Hepatocyte (in vitro differentiated cells): ENCODE measurements at regions not wholly inside any gene's neighbourhood (a gene's known extent, or its start where the extent isn't known, plus 50 kb on each side); places are given as distances from the start of the nearest gene placed in this dataset.

Experiments
- DNase-seq: peaks from one replicate; pipeline ENCODE4 v3.0.0-alpha.2; 2016; ENCODE audit warnings: low spot score
- H2AFZ ChIP-seq: fragments of 200-600 bp; sonication (generic); 2 replicates; pipeline ENCODE4 v1.6.0; 2016; ENCODE audit warnings: antibody characterized with exemption, mild to moderate bottlenecking
- H3K27ac ChIP-seq: fragments of 200-600 bp; sonication (generic); 2 replicates; pipeline ENCODE4 v1.5.1; 2016; ENCODE audit warnings: mild to moderate bottlenecking
- H3K27me3 ChIP-seq: fragments of 200-600 bp; sonication (generic); 2 replicates; pipeline ENCODE4 v1.6.1; 2016
- H3K36me3 ChIP-seq: fragments of 200-600 bp; sonication (generic); replicated peaks from 2 replicates; pipeline ENCODE4 v1.5.1; 2016; ENCODE audit warnings: low read depth; ENCODE audit not compliant: insufficient read depth
- H3K4me1 ChIP-seq: fragments of 200-600 bp; sonication (generic); 2 replicates; pipeline ENCODE4 v1.5.1; 2016; ENCODE audit warnings: mild to moderate bottlenecking, moderate library complexity; ENCODE audit not compliant: insufficient read depth
- H3K4me2 ChIP-seq: fragments of 200-600 bp; sonication (generic); 2 replicates; pipeline ENCODE4 v1.6.0; 2016
- H3K4me3 ChIP-seq: fragments of 200-600 bp; sonication (generic); 2 replicates; pipeline ENCODE4 v1.5.1; 2016; ENCODE audit warnings: mild to moderate bottlenecking
- H3K79me2 ChIP-seq: fragments of 200-600 bp; sonication (generic); 2 replicates; pipeline ENCODE4 v1.6.0; 2017; ENCODE audit warnings: mild to moderate bottlenecking
- H3K9me2 ChIP-seq: fragments of 200-600 bp; sonication (generic); replicated peaks from 2 replicates; pipeline ENCODE4 v1.6.0; 2017; ENCODE audit warnings: mild to moderate bottlenecking; ENCODE audit not compliant: insufficient read depth
- H3K9me3 ChIP-seq: fragments of 200-600 bp; sonication (generic); 2 replicates; pipeline ENCODE4 v1.5.1; 2016; ENCODE audit warnings: low read depth, mild to moderate bottlenecking
- H4K20me1 ChIP-seq: fragments of 200-600 bp; sonication (generic); 2 replicates; pipeline ENCODE4 v1.6.0; 2016; ENCODE audit warnings: mild to moderate bottlenecking; ENCODE audit not compliant: insufficient read depth, poor library complexity, severe bottlenecking
- EZH2 ChIP-seq: fragments of 200-600 bp; sonication (generic); IDR thresholded peaks from 2 replicates; pipeline ENCODE4 v1.6.1; 2016; ENCODE audit warnings: antibody characterized with exemption, mild to moderate bottlenecking, borderline replicate concordance
- EZH2phosphoT487 ChIP-seq: fragments of 200-600 bp; sonication (generic); IDR thresholded peaks from one replicate; pipeline ENCODE4 v1.6.1; 2018; ENCODE audit warnings: antibody characterized with exemption, mild to moderate bottlenecking, low read depth, moderate library complexity; ENCODE audit not compliant: unreplicated experiment, severe bottlenecking
- whole genome bisulfite sequencing: methylation state at CpG from one replicate; pipeline ENCODE4 v1.1.6; 2016; ENCODE audit warnings: low lambda C conversion rate; ENCODE audit errors: missing lambda C conversion rate; 5-methylcytosine and 5-hydroxymethylcytosine counted together
- TF ChIP-seq, protein P1 (sequence below): fragments of 200-600 bp; sonication (generic); IDR thresholded peaks from 2 replicates; pipeline ENCODE4 v1.5.1; 2016; ENCODE audit warnings: antibody characterized with exemption, mild to moderate bottlenecking; ENCODE audit not compliant: poor library complexity

DNA sequence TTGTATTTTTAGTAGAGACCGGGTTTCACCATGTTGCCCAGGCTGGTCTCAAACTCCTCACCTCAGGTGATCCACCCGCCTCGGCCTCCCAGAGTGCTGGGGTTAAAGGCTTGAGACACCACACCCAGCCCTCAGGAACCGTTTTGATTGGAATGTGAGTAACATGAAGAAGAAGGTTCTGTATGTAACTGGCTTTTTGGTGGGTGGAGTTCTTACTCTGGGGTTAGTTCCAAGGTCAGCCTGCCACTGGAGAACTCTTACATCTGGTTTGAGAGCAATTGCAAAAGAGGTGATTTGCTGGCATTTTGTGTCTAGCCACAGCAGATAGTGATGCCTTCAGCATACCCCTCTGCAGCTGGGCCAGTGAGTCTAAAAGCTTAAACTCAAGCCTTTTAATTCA, 457.8 kb upstream of the VSTM2A start:
- Histone ChIP-seq H3K27me3 (no peaks in the 10 kb centered on the region), H3K4me1 (no peaks in the 10 kb centered on the region), H3K27ac (no peak overlapping the region), H4K20me1 (no peaks in the 10 kb centered on the region), H3K9me3 (no peaks in the 10 kb centered on the region), H3K79me2 (no peaks in the 10 kb centered on the region), H2AFZ (no peak overlapping the region), H3K9me2 (no peaks in the 10 kb centered on the region), H3K4me2 (no peak overlapping the region), H3K4me3 (no peak overlapping the region), H3K36me3 (no peaks in the 10 kb centered on the region)
- TF ChIP-seq, protein P1, sequence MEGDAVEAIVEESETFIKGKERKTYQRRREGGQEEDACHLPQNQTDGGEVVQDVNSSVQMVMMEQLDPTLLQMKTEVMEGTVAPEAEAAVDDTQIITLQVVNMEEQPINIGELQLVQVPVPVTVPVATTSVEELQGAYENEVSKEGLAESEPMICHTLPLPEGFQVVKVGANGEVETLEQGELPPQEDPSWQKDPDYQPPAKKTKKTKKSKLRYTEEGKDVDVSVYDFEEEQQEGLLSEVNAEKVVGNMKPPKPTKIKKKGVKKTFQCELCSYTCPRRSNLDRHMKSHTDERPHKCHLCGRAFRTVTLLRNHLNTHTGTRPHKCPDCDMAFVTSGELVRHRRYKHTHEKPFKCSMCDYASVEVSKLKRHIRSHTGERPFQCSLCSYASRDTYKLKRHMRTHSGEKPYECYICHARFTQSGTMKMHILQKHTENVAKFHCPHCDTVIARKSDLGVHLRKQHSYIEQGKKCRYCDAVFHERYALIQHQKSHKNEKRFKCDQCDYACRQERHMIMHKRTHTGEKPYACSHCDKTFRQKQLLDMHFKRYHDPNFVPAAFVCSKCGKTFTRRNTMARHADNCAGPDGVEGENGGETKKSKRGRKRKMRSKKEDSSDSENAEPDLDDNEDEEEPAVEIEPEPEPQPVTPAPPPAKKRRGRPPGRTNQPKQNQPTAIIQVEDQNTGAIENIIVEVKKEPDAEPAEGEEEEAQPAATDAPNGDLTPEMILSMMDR = no peak
- DNase-seq = no peak
- 91% methylated on average over 4 of the region's 4 CpGs for WGBS

DNA sequence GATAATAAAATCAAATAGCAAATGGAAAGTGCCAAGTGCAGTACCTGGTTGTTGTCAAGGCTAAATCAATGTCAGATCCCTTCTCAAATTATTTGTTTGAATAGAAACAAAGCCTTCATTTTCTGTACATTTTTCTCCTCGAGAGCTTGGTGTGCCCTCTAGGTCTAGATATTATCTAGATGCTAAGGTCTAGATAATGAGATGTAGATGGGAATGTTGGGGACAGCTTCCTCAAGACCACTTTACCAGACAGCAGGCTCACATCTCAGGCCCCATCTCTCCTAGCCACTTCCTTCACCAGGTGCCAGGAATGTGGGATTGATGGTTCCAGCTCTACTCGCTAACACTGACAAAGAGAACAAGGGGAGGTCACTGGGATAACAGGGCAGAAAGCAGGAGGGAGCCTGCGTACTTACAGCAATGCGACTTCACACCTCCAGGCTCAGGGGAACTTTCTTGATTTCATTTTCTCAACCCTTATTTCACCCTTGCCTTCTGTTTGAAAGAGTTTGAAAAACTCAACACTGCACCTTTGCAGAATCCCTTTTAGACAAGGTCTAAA, 451.4 kb upstream of the VSTM2A start:
- Histone ChIP-seq H2AFZ (no peak overlapping the region), H3K79me2 (no peaks in the 10 kb centered on the region), H3K36me3 (no peaks in the 10 kb centered on the region), H4K20me1 (no peaks in the 10 kb centered on the region), H3K9me3 (no peaks in the 10 kb centered on the region), H3K27me3 (no peaks in the 10 kb centered on the region), H3K4me1 (no peaks in the 10 kb centered on the region), H3K27ac (no peak overlapping the region), H3K4me2 (no peak overlapping the region), H3K9me2 (no peaks in the 10 kb centered on the region), H3K4me3 (no peak overlapping the region)
- 75% methylated on average over 4 of the region's 4 CpGs for WGBS
- DNase-seq = no peak
- no peak for TF ChIP-seq EZH2phosphoT487
- TF ChIP-seq EZH2 = no peak
- TF ChIP-seq, protein P1 = no peak

DNA sequence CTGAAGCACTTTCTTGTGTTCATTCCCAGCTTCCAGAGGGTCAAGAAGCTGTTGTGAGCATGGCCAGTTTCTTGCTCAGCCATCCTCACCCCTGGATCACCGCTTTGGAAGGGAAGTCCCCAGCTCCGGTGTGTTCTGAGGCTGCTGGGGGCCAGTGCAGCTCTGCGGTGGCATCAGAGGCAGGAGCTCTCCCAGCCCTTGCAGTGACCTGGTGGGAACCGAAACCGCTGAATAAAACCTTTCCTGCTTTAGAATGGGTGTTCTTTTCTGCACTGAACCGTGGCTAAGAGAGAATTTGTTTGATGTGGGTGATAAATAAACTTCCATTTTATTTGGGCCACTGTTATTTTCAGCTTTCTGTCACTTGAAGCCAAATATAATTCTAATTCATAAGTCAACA, 450.9 kb upstream of the VSTM2A start:
- Histone ChIP-seq H3K4me2 (no peak overlapping the region), H4K20me1 (no peaks in the 10 kb centered on the region), H3K79me2 (no peaks in the 10 kb centered on the region), H3K27ac (no peak overlapping the region), H3K36me3 (no peaks in the 10 kb centered on the region), H3K4me1 (no peaks in the 10 kb centered on the region), H3K27me3 (no peaks in the 10 kb centered on the region), H2AFZ (no peak overlapping the region), H3K4me3 (no peak overlapping the region), H3K9me2 (no peaks in the 10 kb centered on the region), H3K9me3 (no peaks in the 10 kb centered on the region)
- WGBS = 90% methylated on average over 6 of the region's 6 CpGs
- no peak for DNase-seq
- TF ChIP-seq EZH2 (no peak), EZH2phosphoT487 (no peak)
- TF ChIP-seq, protein P1 = no peak

DNA sequence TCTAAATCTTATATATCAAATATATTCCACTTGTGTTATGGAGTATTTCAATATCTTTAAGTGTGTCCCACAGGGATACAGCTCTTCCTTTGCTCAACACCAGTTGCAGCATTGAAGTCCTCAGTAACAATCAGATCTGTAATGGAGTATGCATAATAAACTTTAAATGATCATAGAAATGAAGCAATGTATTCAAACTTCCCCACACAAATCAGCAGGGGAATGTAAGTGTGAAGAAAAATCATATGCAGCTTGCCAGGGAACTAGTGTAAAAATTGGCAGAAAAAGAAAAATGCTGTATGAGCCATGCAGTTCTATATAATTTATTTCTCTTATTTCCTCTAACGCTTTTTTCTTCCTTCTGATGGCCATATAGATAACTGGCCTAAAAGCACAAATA, 444.3 kb upstream of the VSTM2A start:
- Histone ChIP-seq H3K4me3 (no peak overlapping the region), H3K9me3 (no peaks in the 10 kb centered on the region)

More for the DNA sequence above, 444.3 kb upstream of the VSTM2A start:
- 96% methylated on average over 1 of the region's 1 CpG for WGBS
- Histone ChIP-seq H3K4me1 (no peaks in the 10 kb centered on the region), H3K4me2 (no peak overlapping the region), H2AFZ (no peak overlapping the region), H3K79me2 (no peaks in the 10 kb centered on the region), H3K9me2 (no peaks in the 10 kb centered on the region), H4K20me1 (no peaks in the 10 kb centered on the region), H3K27me3 (no peaks in the 10 kb centered on the region), H3K36me3 (no peaks in the 10 kb centered on the region), H3K27ac (no peak overlapping the region)
- TF ChIP-seq EZH2 (no peak), EZH2phosphoT487 (no peak)
- TF ChIP-seq, protein P1 = no peak
- DNase-seq = no peak
